Endothelial cell (in vitro differentiated cells): ENCODE measurements at regions not wholly inside any gene's neighbourhood (a gene's known extent, or its start where the extent isn't known, plus 50 kb on each side); places are given as distances from the start of the nearest gene placed in this dataset.

Experiments used
- DNase-seq: peaks from one replicate; pipeline ENCODE4 v3.0.0; 2021; ENCODE audit warnings: low spot score
- H3K27ac Mint-ChIP-seq: one replicate; pipeline ENCODE4 v1.8.0; 2021; ENCODE audit warnings: mixed read lengths, inconsistent platforms; ENCODE audit not compliant: unreplicated experiment
- H3K27me3 Mint-ChIP-seq: one replicate; pipeline ENCODE4 v1.8.0; 2021; ENCODE audit warnings: mild to moderate bottlenecking, moderate library complexity, mixed read lengths, inconsistent platforms; ENCODE audit not compliant: unreplicated experiment
- H3K36me3 Mint-ChIP-seq: one replicate; pipeline ENCODE4 v1.8.0; 2021; ENCODE audit warnings: mild to moderate bottlenecking, low read depth, mixed read lengths, inconsistent platforms; ENCODE audit not compliant: unreplicated experiment
- H3K4me1 Mint-ChIP-seq: one replicate; pipeline ENCODE4 v1.8.0; 2021; ENCODE audit warnings: mild to moderate bottlenecking, mixed read lengths, inconsistent platforms; ENCODE audit not compliant: unreplicated experiment
- H3K4me3 Mint-ChIP-seq: one replicate; pipeline ENCODE4 v1.8.0; 2021; ENCODE audit warnings: mild to moderate bottlenecking, mixed read lengths, inconsistent platforms; ENCODE audit not compliant: unreplicated experiment
- H3K9me3 Mint-ChIP-seq: one replicate; pipeline ENCODE4 v1.8.0; 2021; ENCODE audit warnings: mixed read lengths, inconsistent platforms; ENCODE audit not compliant: unreplicated experiment
- CTCF ChIP-seq: fragments of 200-600 bp; sonication (generic); IDR thresholded peaks from one replicate; pipeline ENCODE4 v1.5.0; 2021; ENCODE audit warnings: antibody characterized with exemption; ENCODE audit not compliant: unreplicated experiment

GRCh38 chr6:92024110-92024509 is 1395.2 kb downstream of the EPHA7 start:
- H3K27me3 Mint-ChIP-seq, result no peaks in the 10 kb centered on the region
- no peak for DNase-seq
- no peaks in the 10 kb centered on the region for H3K36me3 Mint-ChIP-seq
- no peak overlapping the region for H3K27ac Mint-ChIP-seq
- no peaks in the 10 kb centered on the region for H3K9me3 Mint-ChIP-seq
- H3K4me3 Mint-ChIP-seq, result no peak overlapping the region
- no peak for TF ChIP-seq CTCF
- H3K4me1 Mint-ChIP-seq, result no peaks in the 10 kb centered on the region

DNA sequence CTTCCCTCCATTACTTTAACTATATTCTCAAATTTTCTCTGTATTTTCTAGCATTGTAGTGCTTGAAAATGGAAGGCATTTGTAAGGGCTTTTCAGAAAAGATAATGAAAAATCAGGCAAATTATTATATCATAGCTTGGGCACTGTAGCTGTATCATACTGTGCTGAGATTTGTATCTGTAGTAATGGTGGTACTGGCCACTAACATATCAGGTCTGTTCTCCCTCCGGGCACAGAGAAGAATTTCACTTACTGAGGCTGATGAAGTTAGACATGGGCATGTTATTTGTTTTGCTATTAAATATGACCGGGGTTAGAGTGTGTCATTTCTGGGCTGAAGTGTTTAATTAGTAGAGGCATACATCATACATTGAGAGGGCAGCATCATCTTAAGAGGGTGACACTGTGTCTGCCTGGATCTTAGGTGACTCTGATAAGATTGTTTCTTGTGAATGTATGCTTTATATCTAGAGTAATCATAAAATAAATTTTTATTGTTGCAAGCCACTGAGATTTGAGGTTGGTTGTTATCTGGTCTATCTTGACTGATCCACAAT is 1395.9 kb downstream of the EPHA7 start:
- Mint-ChIP-seq H3K36me3 (no peaks in the 10 kb centered on the region), H3K4me3 (no peak overlapping the region), H3K9me3 (no peaks in the 10 kb centered on the region), H3K27ac (no peak overlapping the region), H3K4me1 (no peaks in the 10 kb centered on the region), H3K27me3 (no peaks in the 10 kb centered on the region)
- no peak for TF ChIP-seq CTCF
- no peak for DNase-seq

GRCh38 chr6:92011681-92012245 is 1407.6 kb downstream of the EPHA7 start:
- peaks cover 1% of the 10 kb centered on the region for H3K27me3 Mint-ChIP-seq
- no peak overlapping the region for H3K4me3 Mint-ChIP-seq
- DNase-seq, result no peak
- H3K4me1 Mint-ChIP-seq, result no peaks in the 10 kb centered on the region
- no peak overlapping the region for H3K27ac Mint-ChIP-seq
- no peaks in the 10 kb centered on the region for H3K36me3 Mint-ChIP-seq
- no peak for TF ChIP-seq CTCF
- H3K9me3 Mint-ChIP-seq, result no peaks in the 10 kb centered on the region

- Mint-ChIP-seq H3K9me3 (no peaks in the 10 kb centered on the region), H3K27ac (no peak overlapping the region)
Observed at GRCh38 chr6:92008757-92009502, 1410.4 kb downstream of the EPHA7 start.

More at GRCh38 chr6:92008757-92009502, 1410.4 kb downstream of the EPHA7 start:
- no peaks in the 10 kb centered on the region for H3K36me3 Mint-ChIP-seq
- no peaks in the 10 kb centered on the region for H3K4me1 Mint-ChIP-seq
- H3K27me3 Mint-ChIP-seq, result peaks cover 1% of the 10 kb centered on the region
- TF ChIP-seq CTCF, result no peak
- DNase-seq, result no peak
- H3K4me3 Mint-ChIP-seq, result no peak overlapping the region
